HEK293 (cell line): ENCODE measurements at regions not wholly inside any gene's neighbourhood (a gene's known extent, or its start where the extent isn't known, plus 50 kb on each side); places are given as distances from the start of the nearest gene placed in this dataset.

ENCODE experiments used
- CTCF ChIA-PET: fragments of 350-600 bp; formaldehyde crosslinking; extraction: SDS; loops from one replicate; lab custom pipeline; 2021; ENCODE audit warnings: antibody characterized with exemption; lab: Yijun Ruan, JAX
- POLR2A ChIA-PET: fragments of 300-600 bp; formaldehyde crosslinking; extraction: SDS; loops from one replicate; lab custom pipeline; 2020; ENCODE audit warnings: antibody characterized with exemption, inconsistent platforms; lab: Yijun Ruan, JAX
- H3K27ac ChIP-seq: fragments of 200-500 bp; sonication (Bioruptor generic); 2 replicates; pipeline ENCODE4 v1.5.1; 2014; ENCODE audit warnings: low read depth, low read length, control low read depth, inconsistent platforms; ENCODE audit errors: extremely low read depth
- H3K36me3 ChIP-seq, 2 experiments: fragments of 200-500 bp in 1 of 2; sonication (Bioruptor generic) in 1 of 2; 1 replicate in 1 of 2; 2 replicates in 1 of 2; pipeline ENCODE4 v1.5.1; 2014 to 2017; ENCODE audit warnings: inconsistent platforms in 2 of 2, low read length in 2 of 2; ENCODE audit not compliant: control insufficient read depth in 2 of 2, insufficient read depth in 1 of 2
- H3K4me1 ChIP-seq: fragments of 200-500 bp; sonication (Bioruptor generic); 2 replicates; pipeline ENCODE4 v1.5.1; 2014; ENCODE audit warnings: mild to moderate bottlenecking, low read length, inconsistent platforms; ENCODE audit not compliant: control insufficient read depth, insufficient read depth
- H3K4me3 ChIP-seq: 2 replicates; pipeline ENCODE4 v1.5.1; 2011; ENCODE audit warnings: low read depth, mild to moderate bottlenecking, control low read depth, low read length, moderate library complexity
- H3K9me3 ChIP-seq: fragments of 200-500 bp; sonication (Bioruptor generic); 2 replicates; pipeline ENCODE4 v1.5.1; 2014; ENCODE audit warnings: low read depth, low read length, inconsistent platforms; ENCODE audit not compliant: control insufficient read depth, insufficient read depth
- ATF2 ChIP-seq: fragments of 450-650 bp; formaldehyde crosslinking; IDR thresholded peaks from 2 replicates; pipeline ENCODE4 v1.5.1; 2016; ENCODE audit warnings: missing biosample characterization, missing genetic modification characterization, low read depth
- BCL11B ChIP-seq: fragments of 450-650 bp; formaldehyde crosslinking; IDR thresholded peaks from 2 replicates; pipeline ENCODE4 v1.5.1; 2016; ENCODE audit warnings: low read depth, missing biosample characterization, missing genetic modification characterization
- KLF1 ChIP-seq: fragments of 450-650 bp; formaldehyde crosslinking; IDR thresholded peaks from 2 replicates; pipeline ENCODE4 v1.5.1; 2016; ENCODE audit warnings: missing biosample characterization, missing genetic modification characterization
- KLF8 ChIP-seq: fragments of 450-650 bp; formaldehyde crosslinking; IDR thresholded peaks from 2 replicates; pipeline ENCODE4 v1.5.1; 2016; ENCODE audit warnings: missing biosample characterization, missing genetic modification characterization
- MEIS1 ChIP-seq: sonication (generic); formaldehyde crosslinking; IDR thresholded peaks from 2 replicates; pipeline ENCODE4 v1.8.1; 2022; ENCODE audit warnings: missing genetic modification reagents, mild to moderate bottlenecking, borderline replicate concordance
- RBAK ChIP-seq: fragments of 450-650 bp; formaldehyde crosslinking; IDR thresholded peaks from 2 replicates; pipeline ENCODE4 v1.5.1; 2016; ENCODE audit warnings: missing biosample characterization, missing genetic modification characterization
- TCF7L2 ChIP-seq: IDR thresholded peaks from 2 replicates; pipeline ENCODE4 v1.6.1; 2011; ENCODE audit warnings: low read depth, mild to moderate bottlenecking, inconsistent platforms, low read length, moderate library complexity, borderline replicate concordance
- ZBTB26 ChIP-seq: fragments of 450-650 bp; formaldehyde crosslinking; optimal IDR thresholded peaks from 2 replicates; pipeline ENCODE3; 2016; ENCODE audit warnings: missing biosample characterization, mild to moderate bottlenecking, missing genetic modification characterization
- ZBTB48 ChIP-seq: fragments of 450-650 bp; formaldehyde crosslinking; IDR thresholded peaks from 2 replicates; pipeline ENCODE4 v1.5.1; 2016; ENCODE audit warnings: missing biosample characterization, missing genetic modification characterization
- ZBTB49 ChIP-seq: fragments of 450-650 bp; formaldehyde crosslinking; IDR thresholded peaks from 2 replicates; pipeline ENCODE4 v1.5.1; 2016; ENCODE audit warnings: missing biosample characterization, missing genetic modification characterization, low read depth
- ZBTB8A ChIP-seq: fragments of 450-650 bp; formaldehyde crosslinking; IDR thresholded peaks from 2 replicates; pipeline ENCODE4 v1.5.1; 2016; ENCODE audit warnings: missing biosample characterization, missing genetic modification characterization
- ZNF121 ChIP-seq: fragments of 450-650 bp; formaldehyde crosslinking; IDR thresholded peaks from 2 replicates; pipeline ENCODE4 v1.5.1; 2016; ENCODE audit warnings: missing biosample characterization, missing genetic modification characterization
- ZNF174 ChIP-seq: fragments of 450-650 bp; formaldehyde crosslinking; IDR thresholded peaks from 2 replicates; pipeline ENCODE4 v1.5.0; 2017; ENCODE audit warnings: missing biosample characterization, mild to moderate bottlenecking, missing genetic modification characterization
- ZNF202 ChIP-seq: fragments of 450-650 bp; formaldehyde crosslinking; IDR thresholded peaks from 2 replicates; pipeline ENCODE4 v1.5.1; 2016; ENCODE audit warnings: missing biosample characterization, missing genetic modification characterization, borderline replicate concordance
- ZNF302 ChIP-seq: fragments of 450-650 bp; formaldehyde crosslinking; IDR thresholded peaks from 2 replicates; pipeline ENCODE4 v1.5.1; 2016; ENCODE audit warnings: missing biosample characterization, missing genetic modification characterization, low read depth
- ZNF324 ChIP-seq: fragments of 450-650 bp; formaldehyde crosslinking; IDR thresholded peaks from 2 replicates; pipeline ENCODE4 v1.5.1; 2016; ENCODE audit warnings: missing biosample characterization, missing genetic modification characterization
- ZNF544 ChIP-seq: fragments of 450-650 bp; formaldehyde crosslinking; IDR thresholded peaks from 2 replicates; pipeline ENCODE4 v1.5.0; 2017; ENCODE audit warnings: missing biosample characterization, missing genetic modification characterization
- ZNF707 ChIP-seq: fragments of 450-650 bp; formaldehyde crosslinking; IDR thresholded peaks from 2 replicates; pipeline ENCODE4 v1.5.1; 2016; ENCODE audit warnings: missing biosample characterization, missing genetic modification characterization
- ZNF843 ChIP-seq: fragments of 450-650 bp; formaldehyde crosslinking; IDR thresholded peaks from 2 replicates; pipeline ENCODE4 v1.5.1; 2016; ENCODE audit warnings: missing biosample characterization, missing genetic modification characterization
- ZSCAN18 ChIP-seq: fragments of 450-650 bp; formaldehyde crosslinking; IDR thresholded peaks from 2 replicates; pipeline ENCODE4 v1.5.1; 2016; ENCODE audit warnings: missing biosample characterization, missing genetic modification characterization

GRCh38 chr1:216929870-216930582 is 206.8 kb upstream of the ESRRG start:
- ChIA-PET CTCF (interaction anchor here (0.6 kb wide), 1 partner anchor 19 kb away, joined by 4 read pairs; no protein-coding TSS in a partner anchor), POLR2A (no interaction called here)
- no peak overlapping the region for H3K27ac ChIP-seq
- no peaks in the 10 kb centered on the region for H3K4me1 ChIP-seq
- no peak overlapping the region for H3K4me3 ChIP-seq
- TF ChIP-seq ZBTB49 (tag by site-specific recombination) = no peak
- no peak for TF ChIP-seq ZNF121 (tag by site-specific recombination)
- TF ChIP-seq ZNF843 (tag by site-specific recombination) = no peak
- TF ChIP-seq BCL11B (tag by site-specific recombination) = no peak
- TF ChIP-seq ZNF174 (tag by site-specific recombination) = no peak
- TF ChIP-seq, all 188 proteins: peak for 0
- Histone ChIP-seq H3K9me3 (no peaks in the 10 kb centered on the region), H3K36me3 (no peaks in the 10 kb centered on the region)

- no peak overlapping the region for H3K27ac ChIP-seq
- no peaks in the 10 kb centered on the region for H3K9me3 ChIP-seq
- no peaks in the 10 kb centered on the region for H3K36me3 ChIP-seq
- ChIA-PET CTCF (no interaction called here), POLR2A (no interaction called here)
- TF ChIP-seq ZNF202 (tag by site-specific recombination) (no peak), ZNF707 (tag by site-specific recombination) (no peak), RBAK (no peak), ZBTB26 (tag by site-specific recombination) (no peak), ZBTB48 (tag by site-specific recombination) (no peak), ZNF302 (tag by site-specific recombination) (no peak), KLF1 (tag by site-specific recombination) (no peak), ZBTB8A (tag by site-specific recombination) (no peak), ZNF843 (tag by site-specific recombination) (no peak), ATF2 (tag by site-specific recombination) (no peak), MEIS1 (CRISPR knock-in tag) (no peak), TCF7L2 (no peak), KLF8 (tag by site-specific recombination) (no peak), ZNF544 (tag by site-specific recombination) (no peak), ZNF324 (tag by site-specific recombination) (no peak), ZSCAN18 (no peak)
- TF ChIP-seq, all 188 proteins: peak for 0
- no peak overlapping the region for H3K4me3 ChIP-seq
- H3K4me1 ChIP-seq = no peaks in the 10 kb centered on the region
Measured at GRCh38 chr1:216927633-216928032, 204.4 kb upstream of the ESRRG start.
